ENCODE measurements at regions not wholly inside any gene's neighbourhood (a gene's known extent, or its start where the extent isn't known, plus 50 kb on each side); places are given as distances from the start of the nearest gene placed in this dataset.

DNA sequence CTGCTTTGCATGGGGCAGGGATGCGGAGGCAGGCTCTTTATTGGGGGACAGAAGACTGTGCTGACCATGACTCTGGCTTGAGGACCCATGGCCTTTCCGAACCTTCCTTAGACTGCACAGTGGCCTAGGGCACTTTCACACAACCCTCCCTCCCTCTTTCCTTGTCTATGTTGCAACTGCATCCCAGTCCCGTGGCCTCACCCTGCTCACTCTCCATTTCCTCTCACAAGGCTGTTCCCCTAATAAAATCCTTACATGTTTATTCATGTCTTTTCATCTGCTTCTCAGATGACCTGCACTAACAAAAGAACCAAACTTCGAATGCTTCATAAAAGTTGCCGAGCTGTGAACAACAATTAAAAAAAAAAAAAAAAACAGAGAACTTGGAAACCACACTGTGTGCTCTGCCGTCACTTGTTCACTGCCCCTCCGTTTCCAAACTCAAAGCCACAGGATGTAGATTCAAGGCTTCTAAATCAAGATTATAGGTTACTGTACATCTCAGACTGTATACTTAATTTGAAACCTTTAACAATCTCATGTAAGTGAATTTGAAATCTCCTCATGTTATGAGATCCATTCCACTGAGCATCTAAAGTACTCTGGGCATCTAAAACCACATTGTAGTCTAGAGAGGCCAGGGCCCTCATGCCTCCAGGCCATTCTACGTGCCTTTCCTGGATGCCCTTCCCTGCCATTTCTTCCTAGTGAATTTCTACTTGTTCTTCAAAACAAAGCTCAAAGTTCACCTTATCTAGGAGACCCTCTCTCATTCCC lies 265.9 kb downstream of the SNX13 start:
- H4K20me1 ChIP-seq (ENCODE audit: insufficient read depth, poor library complexity, severe bottlenecking): no peaks in the 10 kb centered on the region

DNA sequence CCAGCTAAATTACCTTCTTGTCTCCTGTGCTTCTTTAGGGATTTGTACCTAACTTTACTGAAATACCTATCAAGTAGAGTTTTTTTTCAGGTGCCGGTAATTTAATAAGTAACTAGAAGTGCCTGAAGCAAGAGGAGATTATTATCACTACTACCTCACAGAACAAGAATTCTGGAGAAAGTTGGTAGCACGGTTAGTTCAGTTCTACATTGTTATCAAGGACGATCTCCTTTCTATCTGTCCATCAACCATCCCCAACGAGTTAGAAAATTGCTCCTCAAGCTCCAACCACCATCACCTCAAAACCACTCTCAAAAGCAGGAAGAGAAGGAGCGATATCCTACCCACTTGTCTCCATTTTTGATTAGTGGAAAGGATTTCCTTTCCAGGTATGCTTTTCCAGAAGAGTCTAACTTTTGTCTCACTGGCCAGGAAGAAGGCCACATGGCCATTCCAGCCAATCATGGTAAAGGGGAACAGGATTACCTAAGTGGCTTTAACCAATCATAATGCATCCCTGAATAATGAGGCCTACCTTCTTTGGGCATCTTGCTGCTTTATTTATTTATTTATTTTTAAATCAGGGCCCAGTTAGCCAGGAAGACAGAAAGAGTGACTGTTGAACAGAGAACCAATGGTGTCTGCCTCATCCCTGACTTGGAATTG lies 265.2 kb downstream of the SNX13 start:
- peak; percentile 10 for DNase-seq (ENCODE audit: low spot score)
- Histone ChIP-seq H3K27ac (peak overlapping the region; percentile 16), H3K4me1 (ENCODE audit: insufficient read depth) (peaks cover 13% of the 10 kb centered on the region), H2AFZ (no peak overlapping the region), H3K4me2 (no peak overlapping the region), H3K36me3 (replicated peaks; ENCODE audit: insufficient read depth, low read depth) (no peaks in the 10 kb centered on the region), H3K9me2 (replicated peaks; ENCODE audit: insufficient read depth) (no peaks in the 10 kb centered on the region), H3K27me3 (no peaks in the 10 kb centered on the region), H3K79me2 (no peaks in the 10 kb centered on the region), H3K9me3 (ENCODE audit: low read depth) (no peaks in the 10 kb centered on the region), H4K20me1 (ENCODE audit: insufficient read depth, poor library complexity, severe bottlenecking) (no peaks in the 10 kb centered on the region), H3K4me3 (no peak overlapping the region)
- no peak for TF ChIP-seq EZH2 (IDR thresholded peaks at IDR 0.05; ENCODE audit: borderline replicate concordance)
- no peak for TF ChIP-seq EZH2phosphoT487 (IDR thresholded peaks at IDR 0.05; ENCODE audit: low read depth, severe bottlenecking, unreplicated experiment)
- TF ChIP-seq, protein P1, sequence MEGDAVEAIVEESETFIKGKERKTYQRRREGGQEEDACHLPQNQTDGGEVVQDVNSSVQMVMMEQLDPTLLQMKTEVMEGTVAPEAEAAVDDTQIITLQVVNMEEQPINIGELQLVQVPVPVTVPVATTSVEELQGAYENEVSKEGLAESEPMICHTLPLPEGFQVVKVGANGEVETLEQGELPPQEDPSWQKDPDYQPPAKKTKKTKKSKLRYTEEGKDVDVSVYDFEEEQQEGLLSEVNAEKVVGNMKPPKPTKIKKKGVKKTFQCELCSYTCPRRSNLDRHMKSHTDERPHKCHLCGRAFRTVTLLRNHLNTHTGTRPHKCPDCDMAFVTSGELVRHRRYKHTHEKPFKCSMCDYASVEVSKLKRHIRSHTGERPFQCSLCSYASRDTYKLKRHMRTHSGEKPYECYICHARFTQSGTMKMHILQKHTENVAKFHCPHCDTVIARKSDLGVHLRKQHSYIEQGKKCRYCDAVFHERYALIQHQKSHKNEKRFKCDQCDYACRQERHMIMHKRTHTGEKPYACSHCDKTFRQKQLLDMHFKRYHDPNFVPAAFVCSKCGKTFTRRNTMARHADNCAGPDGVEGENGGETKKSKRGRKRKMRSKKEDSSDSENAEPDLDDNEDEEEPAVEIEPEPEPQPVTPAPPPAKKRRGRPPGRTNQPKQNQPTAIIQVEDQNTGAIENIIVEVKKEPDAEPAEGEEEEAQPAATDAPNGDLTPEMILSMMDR (IDR thresholded peaks at IDR 0.05; ENCODE audit: poor library complexity): no peak
- WGBS (ENCODE audit: low lambda C conversion rate, missing lambda C conversion rate): 61% methylated on average over 5 of the region's 5 CpGs

More for the DNA sequence above, 265.9 kb downstream of the SNX13 start:
- WGBS (ENCODE audit: low lambda C conversion rate, missing lambda C conversion rate): 66% methylated on average over 8 of the region's 8 CpGs
- TF ChIP-seq, protein P1 (IDR thresholded peaks at IDR 0.05; ENCODE audit: poor library complexity): no peak
- TF ChIP-seq EZH2 (IDR thresholded peaks at IDR 0.05; ENCODE audit: borderline replicate concordance): no peak
- no peaks in the 10 kb centered on the region for H3K36me3 ChIP-seq (replicated peaks; ENCODE audit: insufficient read depth, low read depth)
- H3K9me2 ChIP-seq (replicated peaks; ENCODE audit: insufficient read depth): no peaks in the 10 kb centered on the region
- H3K4me1 ChIP-seq (ENCODE audit: insufficient read depth): peaks cover 7% of the 10 kb centered on the region
- H3K4me3 ChIP-seq: no peak overlapping the region
- DNase-seq (ENCODE audit: low spot score): no peak
- no peak overlapping the region for H2AFZ ChIP-seq
- H3K27me3 ChIP-seq: no peaks in the 10 kb centered on the region
- no peaks in the 10 kb centered on the region for H3K79me2 ChIP-seq
- H3K9me3 ChIP-seq (ENCODE audit: low read depth): no peaks in the 10 kb centered on the region
- H3K27ac ChIP-seq: peak overlapping the region; percentile 16
- no peak overlapping the region for H3K4me2 ChIP-seq

DNA sequence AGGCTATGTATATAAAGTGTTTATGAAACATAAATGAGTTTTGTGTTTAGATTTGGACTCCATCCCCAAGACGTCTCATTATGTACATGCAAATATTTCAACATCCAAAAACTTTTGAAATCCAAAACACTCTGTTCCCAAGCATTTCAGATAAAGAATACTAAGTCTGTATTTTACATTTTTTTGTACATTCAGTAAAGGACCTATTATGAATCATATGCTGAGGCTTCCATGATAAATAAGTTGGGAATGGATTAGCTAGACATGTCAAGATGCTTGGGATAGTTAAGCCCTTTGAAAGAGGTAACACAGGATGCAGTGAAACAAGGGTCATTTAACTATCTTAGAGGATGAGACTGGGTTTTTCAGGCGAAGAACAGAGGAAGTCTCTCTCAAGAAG lies 262.9 kb downstream of the SNX13 start:
- no peaks in the 10 kb centered on the region for H3K27me3 ChIP-seq
- TF ChIP-seq, protein P1 (IDR thresholded peaks at IDR 0.05; ENCODE audit: poor library complexity): no peak
- TF ChIP-seq EZH2phosphoT487 (IDR thresholded peaks at IDR 0.05; ENCODE audit: low read depth, severe bottlenecking, unreplicated experiment) (no peak), EZH2 (IDR thresholded peaks at IDR 0.05; ENCODE audit: borderline replicate concordance) (no peak)
- 68% methylated on average over 2 of the region's 2 CpGs for WGBS (ENCODE audit: low lambda C conversion rate, missing lambda C conversion rate)

More for the DNA sequence above, 262.9 kb downstream of the SNX13 start:
- no peaks in the 10 kb centered on the region for H3K9me2 ChIP-seq (replicated peaks; ENCODE audit: insufficient read depth)
- no peaks in the 10 kb centered on the region for H3K9me3 ChIP-seq (ENCODE audit: low read depth)
- peak overlapping the region; percentile 67 for H3K27ac ChIP-seq
- H3K4me3 ChIP-seq: no peak overlapping the region
- H2AFZ ChIP-seq: no peak overlapping the region
- no peak for DNase-seq (ENCODE audit: low spot score)
- H3K4me2 ChIP-seq: no peak overlapping the region
- peaks cover 20% of the 10 kb centered on the region for H3K4me1 ChIP-seq (ENCODE audit: insufficient read depth)
- no peaks in the 10 kb centered on the region for H3K36me3 ChIP-seq (replicated peaks; ENCODE audit: insufficient read depth, low read depth)
- no peaks in the 10 kb centered on the region for H3K79me2 ChIP-seq
- no peaks in the 10 kb centered on the region for H4K20me1 ChIP-seq (ENCODE audit: insufficient read depth, poor library complexity, severe bottlenecking)
